ENCODE measurements at regions not wholly inside any gene's neighbourhood (a gene's known extent, or its start where the extent isn't known, plus 50 kb on each side); places are given as distances from the start of the nearest gene placed in this dataset.

DNA sequence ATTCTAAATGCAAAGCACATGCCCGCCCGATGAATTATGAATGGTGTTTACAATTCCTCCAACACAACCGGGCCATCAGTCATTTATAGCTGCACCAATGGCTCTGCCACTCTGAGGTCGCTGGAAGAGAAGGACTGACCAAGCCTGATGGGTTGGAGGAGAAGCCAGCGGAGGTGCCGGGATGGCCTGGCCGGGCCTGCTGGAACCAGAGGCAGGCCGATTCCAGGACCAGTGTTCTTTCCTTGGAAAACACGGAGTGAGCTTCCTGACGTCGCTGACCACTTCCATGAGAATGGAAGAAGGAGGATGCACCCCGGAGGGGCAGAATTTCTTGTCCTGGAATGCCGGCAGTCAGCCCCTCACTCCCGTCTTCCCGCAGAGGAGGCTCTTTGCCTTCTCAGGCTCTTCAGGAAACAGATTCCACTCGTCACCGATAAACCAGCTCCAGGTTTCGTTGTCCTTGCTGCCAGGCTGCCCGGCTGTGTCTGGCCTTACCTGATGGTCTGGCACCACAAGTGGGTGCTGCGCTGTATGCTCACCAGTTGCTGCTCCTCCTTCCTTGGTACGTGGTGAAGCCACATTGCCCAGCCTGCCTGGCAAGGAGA is 358.5 kb upstream of the SFSWAP start:
- TF ChIP-seq, protein P1, sequence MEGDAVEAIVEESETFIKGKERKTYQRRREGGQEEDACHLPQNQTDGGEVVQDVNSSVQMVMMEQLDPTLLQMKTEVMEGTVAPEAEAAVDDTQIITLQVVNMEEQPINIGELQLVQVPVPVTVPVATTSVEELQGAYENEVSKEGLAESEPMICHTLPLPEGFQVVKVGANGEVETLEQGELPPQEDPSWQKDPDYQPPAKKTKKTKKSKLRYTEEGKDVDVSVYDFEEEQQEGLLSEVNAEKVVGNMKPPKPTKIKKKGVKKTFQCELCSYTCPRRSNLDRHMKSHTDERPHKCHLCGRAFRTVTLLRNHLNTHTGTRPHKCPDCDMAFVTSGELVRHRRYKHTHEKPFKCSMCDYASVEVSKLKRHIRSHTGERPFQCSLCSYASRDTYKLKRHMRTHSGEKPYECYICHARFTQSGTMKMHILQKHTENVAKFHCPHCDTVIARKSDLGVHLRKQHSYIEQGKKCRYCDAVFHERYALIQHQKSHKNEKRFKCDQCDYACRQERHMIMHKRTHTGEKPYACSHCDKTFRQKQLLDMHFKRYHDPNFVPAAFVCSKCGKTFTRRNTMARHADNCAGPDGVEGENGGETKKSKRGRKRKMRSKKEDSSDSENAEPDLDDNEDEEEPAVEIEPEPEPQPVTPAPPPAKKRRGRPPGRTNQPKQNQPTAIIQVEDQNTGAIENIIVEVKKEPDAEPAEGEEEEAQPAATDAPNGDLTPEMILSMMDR (IDR thresholded peaks at IDR 0.05 in 4 of 5, conservative IDR thresholded peaks at IDR 0.05 in 1 of 5), result no peak
- TF ChIP-seq POLR2A (IDR thresholded peaks at IDR 0.05), result no peak
- Histone ChIP-seq H3K4me3 (no peak overlapping the region), H3K27ac (no peak overlapping the region), H3K9me3 (no peaks in the 10 kb centered on the region), H3K36me3 (no peaks in the 10 kb centered on the region), H3K27me3 (peaks cover 0 to 3% (median 0%) of the 10 kb centered on the region in 3 donors), H3K4me1 (no peaks in the 10 kb centered on the region)
- ATAC-seq (no peak), DNase-seq (no peak)
- intact Hi-C loops (cut with DNase I; ENCODE audit: low total_unique reads) (no loop called here), in situ Hi-C loops (cut with MboI; ENCODE audit: low sequenced_read_pairs in 4 of 4) (no loop called here)

DNA sequence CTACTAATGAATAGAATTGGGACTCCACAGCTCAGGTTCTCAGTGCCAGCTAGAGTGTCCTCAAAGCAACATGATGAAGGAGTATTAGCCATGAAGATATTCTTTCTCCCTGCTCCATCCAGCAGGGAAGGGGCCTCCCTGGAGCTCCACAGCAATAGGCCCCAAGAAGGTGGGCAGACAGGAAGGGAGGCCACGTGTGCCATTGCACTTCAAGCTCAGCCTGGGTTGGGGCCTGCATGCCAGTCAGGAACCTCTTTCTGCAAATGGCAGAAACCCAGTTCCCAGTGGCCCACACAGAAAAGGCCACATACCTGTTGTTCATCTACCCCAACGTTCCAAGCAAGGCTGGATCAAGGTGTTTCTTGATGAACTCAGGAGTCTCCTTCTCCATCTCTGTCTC is 357.5 kb upstream of the SFSWAP start:
- peaks cover 0 to 3% (median 0%) of the 10 kb centered on the region in 3 donors for H3K27me3 ChIP-seq
- in situ Hi-C loops (cut with MboI; ENCODE audit: low sequenced_read_pairs in 4 of 4), result no loop called here
- no peaks in the 10 kb centered on the region for H3K4me1 ChIP-seq
- H3K9me3 ChIP-seq, result no peaks in the 10 kb centered on the region
- no peak for TF ChIP-seq POLR2A (IDR thresholded peaks at IDR 0.05)
- TF ChIP-seq, protein P1 (IDR thresholded peaks at IDR 0.05 in 4 of 5, conservative IDR thresholded peaks at IDR 0.05 in 1 of 5), result no peak
- no peak for ATAC-seq
- no peak overlapping the region for H3K27ac ChIP-seq
- no peaks in the 10 kb centered on the region for H3K36me3 ChIP-seq
- DNase-seq, result no peak
- intact Hi-C loops (cut with DNase I; ENCODE audit: low total_unique reads), result no loop called here
- H3K4me3 ChIP-seq, result no peak overlapping the region

DNA sequence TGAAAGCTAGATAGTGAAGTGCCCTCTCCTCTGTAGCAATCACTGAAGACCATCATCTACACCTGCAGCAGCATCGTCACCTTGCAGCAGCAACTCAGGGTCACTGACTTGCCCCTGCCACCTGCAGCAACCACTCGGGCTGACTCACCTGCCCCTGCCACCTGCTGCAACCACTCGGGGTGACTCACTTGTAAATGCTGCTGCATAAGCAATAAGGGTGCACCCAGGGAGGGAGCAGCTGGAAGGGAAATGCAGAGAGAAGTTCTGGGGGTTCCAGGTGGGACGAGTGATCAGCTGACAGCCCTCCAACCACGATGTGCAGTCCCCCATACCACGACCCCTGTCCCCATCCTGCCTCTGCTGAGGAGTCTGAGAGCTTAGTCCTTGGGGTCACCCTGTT is 357.1 kb upstream of the SFSWAP start:
- Histone ChIP-seq H3K4me3 (no peak overlapping the region), H3K27me3 (peaks cover 0 to 3% (median 0%) of the 10 kb centered on the region in 3 donors), H3K9me3 (no peaks in the 10 kb centered on the region), H3K27ac (no peak overlapping the region), H3K4me1 (no peaks in the 10 kb centered on the region), H3K36me3 (no peaks in the 10 kb centered on the region)
- in situ Hi-C loops (cut with MboI; ENCODE audit: low sequenced_read_pairs in 4 of 4), result no loop called here
- intact Hi-C loops (cut with DNase I; ENCODE audit: low total_unique reads), result no loop called here
- no peak for ATAC-seq
- TF ChIP-seq POLR2A (IDR thresholded peaks at IDR 0.05), result no peak
- TF ChIP-seq, protein P1 (IDR thresholded peaks at IDR 0.05 in 4 of 5, conservative IDR thresholded peaks at IDR 0.05 in 1 of 5), result no peak
- DNase-seq, result no peak

DNA sequence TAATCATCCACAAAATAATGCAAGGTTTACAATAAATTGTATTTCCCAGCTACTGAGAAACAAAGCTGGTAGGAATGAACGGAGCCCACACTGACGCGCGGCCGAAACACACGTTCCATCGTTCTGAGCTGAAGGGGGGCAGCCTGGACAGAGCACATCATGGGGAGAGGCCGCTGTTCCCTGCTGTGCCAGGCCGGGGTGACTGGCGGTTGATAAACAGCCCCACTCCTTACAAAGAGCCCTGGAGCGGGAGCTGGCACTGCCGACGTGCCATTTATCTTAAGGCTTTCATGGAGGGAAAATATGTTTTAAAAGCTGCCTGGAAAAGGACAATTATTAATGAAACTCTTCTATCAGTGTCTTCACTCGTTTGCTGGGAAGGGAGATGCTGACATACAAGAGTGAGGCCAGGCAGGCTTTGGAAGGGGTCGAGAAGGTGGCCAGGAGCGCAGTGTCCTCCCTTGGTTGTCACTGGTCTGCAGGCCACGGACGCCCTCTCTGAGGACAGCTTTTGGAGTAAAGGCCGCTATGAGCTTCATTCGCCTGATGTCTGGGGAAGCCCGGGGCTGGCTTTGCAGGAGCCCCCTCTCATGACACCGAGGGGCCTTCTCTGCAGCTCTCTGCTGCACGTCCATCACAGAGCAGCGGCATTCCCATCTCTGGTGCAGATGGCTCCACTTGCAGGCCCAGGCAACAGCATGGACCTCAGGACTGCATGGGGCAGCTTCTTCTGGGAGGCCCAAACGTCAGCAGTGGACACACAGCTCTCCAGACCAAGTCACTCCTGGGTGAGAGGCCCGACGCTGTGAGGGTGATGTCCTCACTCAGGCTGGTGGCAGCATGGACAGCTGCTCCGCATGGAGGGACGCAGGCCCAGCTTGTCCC is 355.3 kb upstream of the SFSWAP start:
- no peaks in the 10 kb centered on the region for H3K36me3 ChIP-seq
- TF ChIP-seq POLR2A (IDR thresholded peaks at IDR 0.05), result no peak
- TF ChIP-seq, protein P1 (IDR thresholded peaks at IDR 0.05 in 4 of 5, conservative IDR thresholded peaks at IDR 0.05 in 1 of 5), result no peak
- H3K4me1 ChIP-seq, result no peaks in the 10 kb centered on the region
- H3K27me3 ChIP-seq, result peaks cover 0 to 3% (median 3%) of the 10 kb centered on the region in 3 donors
- no peak overlapping the region for H3K4me3 ChIP-seq
- intact Hi-C loops (cut with DNase I; ENCODE audit: low total_unique reads), result no loop called here
- H3K9me3 ChIP-seq, result no peaks in the 10 kb centered on the region
- no peak overlapping the region for H3K27ac ChIP-seq
- ATAC-seq (no peak), DNase-seq (no peak)
- in situ Hi-C loops (cut with MboI; ENCODE audit: low sequenced_read_pairs in 4 of 4), result no loop called here

All from gastrocnemius medialis (tissue), 4 donors.